Neuronal stem cell (in vitro differentiated cells): ENCODE measurements at regions not wholly inside any gene's neighbourhood (a gene's known extent, or its start where the extent isn't known, plus 50 kb on each side); places are given as distances from the start of the nearest gene placed in this dataset.
"Not testable (repeated sequence)": the region's sequence is repeated elsewhere in the genome, so short reads cannot be mapped to it uniquely, and the experiment has no call there.

Experiments used
- DNase-seq: peaks from one replicate; pipeline ENCODE4 v3.0.0-alpha.2; 2013; ENCODE audit warnings: low spot score
- H2AFZ ChIP-seq: one replicate; pipeline ENCODE4 v1.6.1; 2013; ENCODE audit warnings: mild to moderate bottlenecking, low read length, inconsistent platforms
- H2AK5ac ChIP-seq: 2 replicates; pipeline ENCODE4 v1.6.1; 2013; ENCODE audit warnings: low read depth, mild to moderate bottlenecking, inconsistent platforms, low read length, moderate library complexity, mixed read lengths
- H2BK120ac ChIP-seq: 2 replicates; pipeline ENCODE4 v1.6.1; 2013; ENCODE audit warnings: low read depth, mild to moderate bottlenecking, inconsistent platforms, low read length, moderate library complexity, mixed read lengths
- H2BK12ac ChIP-seq: one replicate; pipeline ENCODE4 v1.6.1; 2013; ENCODE audit warnings: low read length, inconsistent platforms
- H2BK15ac ChIP-seq: 2 replicates; pipeline ENCODE4 v1.6.1; 2013; ENCODE audit warnings: mild to moderate bottlenecking, low read length, inconsistent platforms, mixed read lengths
- H2BK5ac ChIP-seq: one replicate; pipeline ENCODE4 v1.6.1; 2013; ENCODE audit warnings: inconsistent platforms, mild to moderate bottlenecking, low read length, moderate library complexity
- H3K14ac ChIP-seq: one replicate; pipeline ENCODE4 v1.6.1; 2013; ENCODE audit warnings: low read length, inconsistent platforms
- H3K18ac ChIP-seq: 2 replicates; pipeline ENCODE4 v1.6.1; 2013; ENCODE audit warnings: low read length, inconsistent platforms
- H3K23ac ChIP-seq: 2 replicates; pipeline ENCODE4 v1.6.1; 2013; ENCODE audit warnings: low read depth, mild to moderate bottlenecking, mixed read lengths, low read length, inconsistent platforms; ENCODE audit not compliant: poor library complexity
- H3K27ac ChIP-seq: replicated peaks from 3 replicates; pipeline ENCODE4 v1.5.1; 2013; ENCODE audit warnings: low read length, inconsistent platforms
- H3K27me3 ChIP-seq, 3 experiments: 2 replicates each; pipeline ENCODE4 v1.6.1; 2013; ENCODE audit warnings: low read length in 3 of 3, mild to moderate bottlenecking in 2 of 3, inconsistent platforms in 1 of 3, low read depth in 1 of 3, mixed read lengths in 1 of 3, moderate library complexity in 1 of 3; ENCODE audit not compliant: control insufficient read depth in 3 of 3, insufficient read depth in 3 of 3
- H3K36me3 ChIP-seq, 2 donors: replicated peaks in 1 of 2; 2 replicates each; pipeline ENCODE4 v1.6.1; 2013; ENCODE audit warnings: low read length in 2 of 2; ENCODE audit not compliant: control insufficient read depth in 2 of 2, insufficient read depth in 2 of 2
- H3K4ac ChIP-seq: 2 replicates; pipeline ENCODE4 v1.6.1; 2013; ENCODE audit warnings: inconsistent platforms, mild to moderate bottlenecking, low read length, moderate library complexity
- H3K4me1 ChIP-seq, 2 donors: 1 replicate in 1 of 2; 2 replicates in 1 of 2; pipeline ENCODE4 v1.6.1; 2013; ENCODE audit warnings: low read length in 2 of 2, low read depth in 1 of 2; ENCODE audit not compliant: control insufficient read depth in 2 of 2, insufficient read depth in 1 of 2
- H3K4me2 ChIP-seq: one replicate; pipeline ENCODE4 v1.6.1; 2013; ENCODE audit warnings: mild to moderate bottlenecking, low read length, inconsistent platforms; ENCODE audit not compliant: insufficient read depth, poor library complexity, severe bottlenecking
- H3K4me3 ChIP-seq, 2 donors: 2 replicates each; pipeline ENCODE4 v1.5.1; 2013; ENCODE audit warnings: low read length in 2 of 2, mild to moderate bottlenecking in 2 of 2, inconsistent platforms in 1 of 2, moderate library complexity in 1 of 2
- H3K79me1 ChIP-seq: one replicate; pipeline ENCODE4 v1.6.1; 2013; ENCODE audit warnings: low read depth, mild to moderate bottlenecking, inconsistent platforms, low read length, moderate library complexity
- H3K9ac ChIP-seq: one replicate; pipeline ENCODE4 v1.6.1; 2013; ENCODE audit warnings: mild to moderate bottlenecking, low read depth, low read length, inconsistent platforms; ENCODE audit not compliant: poor library complexity
- H3K9me3 ChIP-seq, 2 donors: replicated peaks in 1 of 2; 2 replicates each; pipeline versions ENCODE3 to v1.6.1; 2013; ENCODE audit warnings: low read length in 2 of 2, mild to moderate bottlenecking in 2 of 2, inconsistent platforms in 1 of 2, low read depth in 1 of 2, mixed read lengths in 1 of 2, moderate library complexity in 1 of 2; ENCODE audit not compliant: control insufficient read depth in 2 of 2, insufficient read depth in 1 of 2
- H4K8ac ChIP-seq: one replicate; pipeline ENCODE4 v1.6.1; 2013; ENCODE audit warnings: low read depth, mild to moderate bottlenecking, inconsistent platforms, low read length, moderate library complexity
- H4K91ac ChIP-seq: one replicate; pipeline ENCODE4 v1.6.1; 2013; ENCODE audit warnings: low read length, low read depth, mild to moderate bottlenecking, inconsistent platforms; ENCODE audit not compliant: poor library complexity
- WGBS, 2 donors: extraction: QIAGEN DNeasy Blood & Tissue Kit; methylation state at CpG; one replicate each; pipeline ENCODE4 v1.1.7; 2013; ENCODE audit warnings: missing lambda C conversion rate in 2 of 2, mixed read lengths in 1 of 2; ENCODE audit not compliant: insufficient read length in 2 of 2, insufficient replicate concordance in 1 of 2; ENCODE audit errors: extremely low coverage in 2 of 2; 5-methylcytosine and 5-hydroxymethylcytosine counted together

DNA sequence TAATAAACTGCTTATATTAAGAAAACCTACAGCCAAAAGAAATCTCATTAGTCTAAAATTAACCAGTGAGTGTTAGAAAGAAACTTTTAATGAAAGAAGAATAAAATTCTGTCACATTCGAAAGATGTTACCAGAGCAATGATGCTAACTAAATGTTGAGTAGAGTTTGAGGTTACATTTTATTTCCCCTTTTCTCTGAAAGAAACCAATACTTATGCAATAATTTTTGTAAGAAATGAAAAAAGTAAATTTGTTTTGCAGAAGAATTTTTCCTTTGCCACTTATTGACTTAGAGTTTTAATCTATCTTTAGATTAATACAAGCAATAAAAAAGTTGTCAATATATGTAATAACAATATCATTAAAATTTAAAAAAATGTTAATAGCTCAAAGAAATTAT, 574.0 kb upstream of the GALNTL6 start:
- Histone ChIP-seq H3K4me2 (no peak overlapping the region), H3K4ac (no peak overlapping the region), H2BK120ac (no peak overlapping the region), H3K4me1 (no peaks in the 10 kb centered on the region), H3K18ac (no peak overlapping the region), H3K9me3 (peaks cover 0 to 2% of the 10 kb centered on the region in 2 donors), H3K36me3 (no peaks in the 10 kb centered on the region), H4K8ac (no peak overlapping the region), H3K14ac (no peak overlapping the region), H2AK5ac (no peak overlapping the region), H3K4me3 (no peak overlapping the region), H3K9ac (no peak overlapping the region), H2BK15ac (no peak overlapping the region), H2BK12ac (no peak overlapping the region), H3K27ac (no peak overlapping the region), H3K23ac (no peak overlapping the region), H2BK5ac (no peak overlapping the region), H4K91ac (no peak overlapping the region), H2AFZ (no peak overlapping the region), H3K79me1 (no peaks in the 10 kb centered on the region), H3K27me3 (no peaks in the 10 kb centered on the region)
- no CpG with 5 or more reads among the region's 1 CpG for WGBS, 2 donors
- no peak for DNase-seq

DNA sequence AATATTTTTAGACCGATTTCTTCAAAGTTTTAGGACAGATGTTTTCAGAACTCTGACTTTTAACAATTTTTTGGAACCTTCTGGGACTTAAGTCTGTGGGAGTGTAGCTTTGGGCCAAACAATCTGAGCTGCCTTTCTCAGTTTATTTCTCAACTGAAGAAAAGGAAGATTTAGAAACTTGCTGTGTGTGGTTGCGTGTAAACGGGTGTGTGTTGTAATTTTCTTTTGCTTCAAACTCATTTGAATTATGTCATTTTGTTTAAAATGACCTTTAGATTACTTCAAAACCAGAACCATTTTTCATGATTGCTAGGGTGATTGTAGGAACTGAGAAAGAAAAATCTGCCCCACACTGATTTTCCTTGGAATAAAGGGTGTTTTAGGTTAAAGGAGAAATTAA, 577.7 kb upstream of the GALNTL6 start:
- no peak overlapping the region for H3K4me2 ChIP-seq
- H3K18ac ChIP-seq = no peak overlapping the region
- WGBS, 2 donors = no CpG with 5 or more reads among the region's 3 CpGs

GRCh38 chr4:171229354-171229753, 583.9 kb upstream of the GALNTL6 start:
- H3K9ac ChIP-seq, H2BK12ac ChIP-seq, H2BK5ac ChIP-seq, DNase-seq, H3K27ac ChIP-seq, H3K4me3 ChIP-seq, H3K9me3 ChIP-seq, H2AK5ac ChIP-seq, H2BK15ac ChIP-seq, H3K27me3 ChIP-seq, H4K8ac ChIP-seq, H3K23ac ChIP-seq, H3K4me1 ChIP-seq, H3K4ac ChIP-seq, H3K4me2 ChIP-seq, H3K14ac ChIP-seq, H3K18ac ChIP-seq, H3K36me3 ChIP-seq, H3K79me1 ChIP-seq, H4K91ac ChIP-seq, H2AFZ ChIP-seq, H2BK120ac ChIP-seq: not testable (repeated sequence)
- WGBS, 2 donors = no CpG with 5 or more reads among the region's 1 CpG

More for the DNA sequence above, 577.7 kb upstream of the GALNTL6 start:
- Histone ChIP-seq H3K4ac (no peak overlapping the region), H3K14ac (no peak overlapping the region), H3K4me1 (no peaks in the 10 kb centered on the region), H3K27ac (no peak overlapping the region), H4K91ac (no peak overlapping the region), H3K27me3 (no peaks in the 10 kb centered on the region), H2AFZ (no peak overlapping the region), H2BK5ac (no peak overlapping the region), H4K8ac (no peak overlapping the region), H2BK15ac (no peak overlapping the region), H3K36me3 (no peaks in the 10 kb centered on the region), H3K9ac (no peak overlapping the region), H3K4me3 (no peak overlapping the region), H3K79me1 (no peaks in the 10 kb centered on the region), H3K9me3 (peaks cover 0 to 2% of the 10 kb centered on the region in 2 donors), H2BK120ac (no peak overlapping the region), H3K23ac (no peak overlapping the region), H2BK12ac (no peak overlapping the region), H2AK5ac (no peak overlapping the region)
- DNase-seq = no peak

DNA sequence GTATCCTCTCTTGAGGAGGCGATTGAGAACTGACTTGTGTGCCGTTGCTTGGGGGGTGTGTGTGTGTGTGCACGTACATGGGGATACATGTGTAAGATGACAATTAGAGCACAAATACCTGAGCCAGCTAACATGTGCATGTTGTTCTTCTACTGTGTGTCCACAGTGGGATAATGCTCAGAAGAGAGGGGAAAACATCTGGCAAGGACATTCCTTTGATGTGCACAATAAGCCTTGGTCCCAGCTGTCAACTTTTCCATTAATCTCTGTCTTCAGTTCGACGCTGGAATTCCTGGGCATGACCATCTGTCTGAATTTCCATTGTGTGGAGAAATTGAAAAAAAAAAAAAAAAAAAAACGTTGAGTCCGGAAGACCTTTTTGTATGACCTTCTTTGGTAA, 592.0 kb upstream of the GALNTL6 start:
- no CpG with 5 or more reads among the region's 7 CpGs for WGBS, 2 donors
- no peak for DNase-seq
- no peaks in the 10 kb centered on the region for H3K79me1 ChIP-seq
- no peak overlapping the region for H2BK12ac ChIP-seq
- H3K4ac ChIP-seq = no peak overlapping the region
- H4K8ac ChIP-seq = no peak overlapping the region
- no peak overlapping the region for H3K4me2 ChIP-seq
- H3K4me3 ChIP-seq = no peak overlapping the region
- no peak overlapping the region for H3K18ac ChIP-seq
- H3K27me3 ChIP-seq = no peaks in the 10 kb centered on the region
- H2AK5ac ChIP-seq = no peak overlapping the region
- no peaks in the 10 kb centered on the region for H3K9me3 ChIP-seq
- H3K4me1 ChIP-seq = no peaks in the 10 kb centered on the region
- no peak overlapping the region for H3K14ac ChIP-seq
- H2AFZ ChIP-seq = no peak overlapping the region
- H3K27ac ChIP-seq = no peak overlapping the region
- no peak overlapping the region for H2BK15ac ChIP-seq
- H2BK5ac ChIP-seq = no peak overlapping the region
- H4K91ac ChIP-seq = no peak overlapping the region
- H3K36me3 ChIP-seq = no peaks in the 10 kb centered on the region
- no peak overlapping the region for H2BK120ac ChIP-seq
- no peak overlapping the region for H3K9ac ChIP-seq
- H3K23ac ChIP-seq = no peak overlapping the region
